GM12878 (cell line): ENCODE measurements at regions not wholly inside any gene's neighbourhood (a gene's known extent, or its start where the extent isn't known, plus 50 kb on each side); places are given as distances from the start of the nearest gene placed in this dataset.

Experiments
- ATAC-seq: fragments of 200-7000 bp; cut with Tn5 transposase; 3 replicates; pipeline ENCODE4 v1.9.1; 2020; ENCODE audit warnings: mild to moderate bottlenecking, moderate library complexity
- BruUV-seq: library from RNA; stranded (reverse); fragments of 400-500 nt; replicated peaks from 2 replicates; lab custom pipeline; 2021; lab: Mats Ljungman, UMichigan
- CTCF ChIA-PET: fragments of 300-600 bp; sonication (Branson Sonifier 250); formaldehyde crosslinking; extraction: SDS; loops from one replicate; lab custom pipeline; 2021; ENCODE audit warnings: inconsistent platforms; lab: Yijun Ruan, JAX
- POLR2A ChIA-PET: fragments of 350-600 bp; formaldehyde crosslinking; extraction: SDS; loops from one replicate; lab custom pipeline; 2021; ENCODE audit warnings: inconsistent platforms; lab: Charles Lee
- RAD21 ChIA-PET: fragments of 300-600 bp; sonication (Branson Sonifier 250); formaldehyde crosslinking; loops from one replicate; lab custom pipeline; 2023; ENCODE audit warnings: antibody characterized with exemption; ENCODE audit not compliant: unreplicated experiment; lab: Charles Lee
- SMC1A ChIA-PET: fragments of 300-600 bp; sonication (Branson Sonifier 250); formaldehyde crosslinking; loops from one replicate; lab custom pipeline; 2023; ENCODE audit not compliant: unreplicated experiment, uncharacterized antibody; lab: Charles Lee
- DNase-seq: peaks from one replicate; pipeline ENCODE4 v3.0.0-alpha.2; 2011; ENCODE audit warnings: low read depth, low spot score
- FAIRE-seq: peaks from 3 replicates; lab custom pipeline; 2011; peaks lifted over from hg19 to GRCh38; lab: Jason Lieb, UNC
- H2AFZ ChIP-seq: 2 replicates; pipeline ENCODE4 v1.6.0; 2011; ENCODE audit warnings: low read depth, low read length, control low read depth; ENCODE audit not compliant: control insufficient read depth
- H3K27ac ChIP-seq: 2 replicates; pipeline ENCODE4 v1.5.1; 2011; ENCODE audit warnings: control low read depth; ENCODE audit not compliant: control insufficient read depth, insufficient read depth
- H3K27me3 ChIP-seq, 2 experiments: replicated peaks in 1 of 2; 2 replicates each; pipeline versions ENCODE4 v1.6.0 to v1.6.1; 2011; ENCODE audit warnings: low read length in 1 of 2; ENCODE audit not compliant: control insufficient read depth in 2 of 2, insufficient read depth in 2 of 2
- H3K36me3 ChIP-seq, 2 experiments: 2 replicates each; pipeline ENCODE4 v1.5.1; 2011; ENCODE audit warnings: low read length in 1 of 2; ENCODE audit not compliant: control insufficient read depth in 2 of 2, insufficient read depth in 2 of 2
- H3K4me1 ChIP-seq: 2 replicates; pipeline ENCODE4 v1.6.1; 2011; ENCODE audit warnings: mild to moderate bottlenecking, low read length, moderate library complexity, mixed read lengths; ENCODE audit not compliant: control insufficient read depth, insufficient read depth
- H3K4me2 ChIP-seq: 2 replicates; pipeline ENCODE4 v1.6.0; 2011; ENCODE audit warnings: control low read depth; ENCODE audit not compliant: control insufficient read depth, insufficient read depth
- H3K4me3 ChIP-seq: fragments of 200-600 bp; sonication (generic); 2 replicates; pipeline ENCODE4 v1.5.1; 2016
- H3K79me2 ChIP-seq: 2 replicates; pipeline ENCODE4 v1.6.0; 2011; ENCODE audit warnings: low read length; ENCODE audit not compliant: control insufficient read depth, insufficient read depth
- H3K9ac ChIP-seq: 2 replicates; pipeline ENCODE4 v1.8.0; 2011; ENCODE audit warnings: low read length, control low read depth, mixed read lengths; ENCODE audit not compliant: control insufficient read depth, insufficient read depth
- H3K9me3 ChIP-seq: replicated peaks from 3 replicates; pipeline ENCODE4 v1.5.1; 2011; ENCODE audit warnings: mild to moderate bottlenecking, low read length; ENCODE audit not compliant: control insufficient read depth, insufficient read depth
- H4K20me1 ChIP-seq: 2 replicates; pipeline ENCODE4 v1.6.0; 2011; ENCODE audit not compliant: control insufficient read depth, insufficient read depth
- ATF2 ChIP-seq: IDR thresholded peaks from 2 replicates; pipeline ENCODE4 v1.6.1; 2012; ENCODE audit warnings: low read length, inconsistent platforms
- CEBPB ChIP-seq, 2 experiments: fragments of 150-350 bp in 1 of 2; IDR thresholded peaks; 2 replicates each; pipeline ENCODE4 v1.6.1; 2012 to 2014; ENCODE audit warnings: low read depth in 2 of 2, low read length in 2 of 2, borderline replicate concordance in 1 of 2, inconsistent platforms in 1 of 2
- CHD2 ChIP-seq: IDR thresholded peaks from 2 replicates; pipeline ENCODE4 v1.6.1; 2011; ENCODE audit warnings: low read depth, low read length, improper control_type of control experiment, borderline replicate concordance
- CREM ChIP-seq: IDR thresholded peaks from 2 replicates; pipeline ENCODE4 v1.6.1; 2014; ENCODE audit warnings: antibody characterized with exemption, low read depth
- GATAD2B ChIP-seq: fragments of 450-650 bp; conservative IDR thresholded peaks from 2 replicates; pipeline ENCODE4 v1.6.1; 2017; ENCODE audit warnings: low read depth, mild to moderate bottlenecking, moderate library complexity
- KAT2A ChIP-seq: conservative IDR thresholded peaks from 2 replicates; pipeline ENCODE4 v1.6.1; 2011; ENCODE audit warnings: low read depth, low read length; ENCODE audit not compliant: control insufficient read depth
- KDM1A ChIP-seq: fragments of 200-600 bp; sonication (generic); IDR thresholded peaks from 2 replicates; pipeline ENCODE4 v1.6.1; 2016; ENCODE audit warnings: borderline replicate concordance
- MAX ChIP-seq: IDR thresholded peaks from 2 replicates; pipeline ENCODE4 v1.6.1; 2012; ENCODE audit warnings: low read depth, low read length, improper control_type of control experiment
- NBN ChIP-seq: fragments of 450-650 bp; IDR thresholded peaks from 2 replicates; pipeline ENCODE4 v1.6.1; 2016
- POLR2AphosphoS2 ChIP-seq: IDR thresholded peaks from 2 replicates; pipeline ENCODE4 v1.6.1; 2011; ENCODE audit warnings: low read depth, mild to moderate bottlenecking, low read length, improper control_type of control experiment, moderate library complexity
- POLR2AphosphoS5 ChIP-seq: IDR thresholded peaks from 2 replicates; pipeline ENCODE4 v1.6.1; 2011; ENCODE audit warnings: mild to moderate bottlenecking, low read length, inconsistent platforms
- RFX5 ChIP-seq: IDR thresholded peaks from 2 replicates; pipeline ENCODE4 v1.6.1; 2011; ENCODE audit warnings: low read depth, low read length, improper control_type of control experiment
- SMAD1 ChIP-seq: fragments of 450-650 bp; IDR thresholded peaks from 2 replicates; pipeline ENCODE4 v1.6.1; 2018; ENCODE audit warnings: mild to moderate bottlenecking, low read depth; ENCODE audit not compliant: partially characterized antibody
- SMC3 ChIP-seq: IDR thresholded peaks from 2 replicates; pipeline ENCODE4 v1.6.1; 2011; ENCODE audit warnings: low read length, improper control_type of control experiment, borderline replicate concordance
- SPI1 ChIP-seq: IDR thresholded peaks from 2 replicates; pipeline ENCODE4 v1.6.1; 2011; ENCODE audit warnings: low read depth, mild to moderate bottlenecking, low read length, moderate library complexity, borderline replicate concordance; ENCODE audit not compliant: insufficient read depth
- TARDBP ChIP-seq: IDR thresholded peaks from 2 replicates; pipeline ENCODE4 v1.6.1; 2016; ENCODE audit warnings: borderline replicate concordance
- USF1 ChIP-seq: IDR thresholded peaks from 2 replicates; pipeline ENCODE4 v1.6.1; 2011; ENCODE audit warnings: borderline replicate concordance, low read depth, mild to moderate bottlenecking, moderate library complexity, mixed read lengths, low read length; ENCODE audit not compliant: insufficient read depth; ENCODE audit errors: extremely low read length
- WRNIP1 ChIP-seq: IDR thresholded peaks from 2 replicates; pipeline ENCODE4 v1.6.1; 2011; ENCODE audit warnings: low read depth, low read length, improper control_type of control experiment, borderline replicate concordance
- ZNF622 ChIP-seq: fragments of 450-650 bp; IDR thresholded peaks from 2 replicates; pipeline ENCODE4 v1.6.1; 2017; ENCODE audit warnings: mild to moderate bottlenecking, inconsistent platforms
- WGBS: methylation state at CpG from one replicate; pipeline ENCODE4 v1.1.6; 2016; ENCODE audit warnings: low lambda C conversion rate; ENCODE audit not compliant: insufficient replicate concordance, insufficient coverage; ENCODE audit errors: missing lambda C conversion rate; 5-methylcytosine and 5-hydroxymethylcytosine counted together
- in situ Hi-C: fragments of 300-500 bp; cut with MboI; formaldehyde crosslinking; loops from 9 replicates; pipeline ENCODE4 v1.14.3; 2018; ENCODE audit warnings: mixed read lengths
- intact Hi-C: fragments of 100-400 bp; cut with micrococcal nuclease; formaldehyde crosslinking; loops from one replicate; pipeline ENCODE4 v1.14.2; 2022; ENCODE audit not compliant: unreplicated experiment

- FAIRE-seq (no peak), ATAC-seq (no peak), DNase-seq (no peak)
- H3K4me3 ChIP-seq = no peak overlapping the region
- 11% methylated on average over 5 of the region's 5 CpGs for WGBS
- no peak overlapping the region for H3K9ac ChIP-seq
- H3K27me3 ChIP-seq = peaks cover 0 to 2% of the 10 kb centered on the region in 2 experiments; a peak in 2 of 4 replicates
- H3K79me2 ChIP-seq = no peaks in the 10 kb centered on the region
- no peaks in the 10 kb centered on the region for H3K36me3 ChIP-seq
- H3K9me3 ChIP-seq = no peaks in the 10 kb centered on the region
- ChIA-PET SMC1A (no interaction called here), CTCF (no interaction called here), RAD21 (no interaction called here), POLR2A (no interaction called here)
- H3K4me1 ChIP-seq = no peaks in the 10 kb centered on the region
- no peaks in the 10 kb centered on the region for H4K20me1 ChIP-seq
- in situ Hi-C loops = no loop called here
- no peak overlapping the region for H3K27ac ChIP-seq
- no peak overlapping the region for H3K4me2 ChIP-seq
- intact Hi-C loops = no loop called here
- H2AFZ ChIP-seq = no peak overlapping the region
- TF ChIP-seq CEBPB (IDR thresholded peaks at IDR 0.05; ENCODE audit: borderline replicate concordance in 1 of 2, low read depth in 2 of 2, low read length in 2 of 2) (no peak), SMC3 (no peak), KDM1A (no peak), TARDBP (no peak), WRNIP1 (no peak), MAX (no peak), POLR2AphosphoS2 (no peak)
- no TSS peak for BruUV-seq
Observed at GRCh38 chr12:24661657-24662096, 287.2 kb downstream of the BCAT1 start.

- RAD21 ChIA-PET = no interaction called here
- CTCF ChIA-PET = no interaction called here
- peaks cover 0 to 2% of the 10 kb centered on the region in 2 experiments; a peak in 2 of 4 replicates for H3K27me3 ChIP-seq
- no peak overlapping the region for H3K9ac ChIP-seq
- WGBS = 91% methylated on average over 1 of the region's 1 CpG
- no peaks in the 10 kb centered on the region for H3K36me3 ChIP-seq
- intact Hi-C loops (no loop called here), in situ Hi-C loops (no loop called here)
- SMC1A ChIA-PET = no interaction called here
- H3K4me1 ChIP-seq = no peaks in the 10 kb centered on the region
- H3K4me2 ChIP-seq = no peak overlapping the region
- no peak overlapping the region for H3K4me3 ChIP-seq
- ATAC-seq (no peak), FAIRE-seq (no peak), DNase-seq (no peak)
- H2AFZ ChIP-seq = no peak overlapping the region
- no peaks in the 10 kb centered on the region for H3K9me3 ChIP-seq
- POLR2A ChIA-PET = no interaction called here
- H4K20me1 ChIP-seq = no peaks in the 10 kb centered on the region
- BruUV-seq = no TSS peak
- no peak overlapping the region for H3K27ac ChIP-seq
- H3K79me2 ChIP-seq = no peaks in the 10 kb centered on the region
- TF ChIP-seq GATAD2B (no peak), NBN (no peak), CREM (no peak), RFX5 (no peak), USF1 (no peak), ATF2 (no peak), KAT2A (no peak), SPI1 (no peak), SMAD1 (no peak), CHD2 (no peak), POLR2AphosphoS5 (no peak), ZNF622 (no peak)
Observed at GRCh38 chr12:24659016-24659415, 289.9 kb downstream of the BCAT1 start.
